ENCODE measurements at regions not wholly inside any gene's neighbourhood (a gene's known extent, or its start where the extent isn't known, plus 50 kb on each side); places are given as distances from the start of the nearest gene placed in this dataset.
A peak's percentile ranks its signal among the peaks of the same experiment; 100 is the strongest.

DNA sequence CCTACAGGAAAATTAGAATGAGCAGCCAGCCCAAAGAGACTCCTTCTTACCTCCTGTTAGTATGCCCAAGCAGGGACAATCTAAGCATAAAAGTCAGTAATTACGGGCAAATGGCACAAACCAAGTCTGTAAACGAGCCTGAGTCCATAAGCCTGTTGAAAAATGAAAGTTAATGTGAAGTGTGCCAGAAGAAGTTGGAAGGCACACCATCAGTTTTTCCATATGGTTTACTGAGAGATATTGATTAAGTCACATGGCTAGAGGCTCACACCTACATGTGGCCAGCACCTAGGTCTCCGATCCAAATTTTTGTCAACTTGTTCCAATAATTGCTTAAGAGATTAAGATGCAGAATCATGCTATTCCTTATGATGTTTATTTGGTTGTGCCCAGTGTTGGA is 242.4 kb upstream of the CSF3R start:
- DNase-seq = no peak
- in situ Hi-C loops (cut with HindIII; ENCODE audit: low pct_ligation_motif_present, low pct_unique_long_range_greater_than_20kb, low sequenced_read_pairs) = no loop called here

GRCh38 chr1:36723813-36724212 is 241.1 kb upstream of the CSF3R start:
- in situ Hi-C loops (cut with HindIII; ENCODE audit: low pct_ligation_motif_present, low pct_unique_long_range_greater_than_20kb, low sequenced_read_pairs) = no loop called here
- DNase-seq = no peak

- DNase-seq = no peak
- in situ Hi-C loops (cut with HindIII; ENCODE audit: low pct_ligation_motif_present, low pct_unique_long_range_greater_than_20kb, low sequenced_read_pairs) = no loop called here
Observed at GRCh38 chr1:36722871-36723270, 240.2 kb upstream of the CSF3R start.

DNA sequence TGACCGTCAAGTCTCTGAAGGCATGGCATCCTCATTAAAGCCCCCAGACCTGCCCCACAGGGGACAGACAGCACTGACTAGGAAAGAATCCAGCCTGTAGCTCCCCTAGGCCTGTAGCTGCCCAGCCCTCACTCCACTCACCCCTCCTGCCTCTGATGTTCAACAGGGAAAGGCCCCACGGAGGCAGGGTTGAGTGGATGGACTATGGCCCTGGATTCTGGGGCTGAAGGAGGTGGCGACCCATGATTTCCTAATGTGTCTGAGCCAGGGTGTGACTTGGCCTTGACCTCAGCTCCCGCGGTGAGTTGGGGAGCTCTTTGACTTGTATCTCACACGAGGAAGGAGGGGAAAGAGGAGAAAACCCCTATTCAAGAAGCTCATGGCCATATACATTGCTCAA is 238.5 kb upstream of the CSF3R start:
- in situ Hi-C loops (cut with HindIII; ENCODE audit: low pct_ligation_motif_present, low pct_unique_long_range_greater_than_20kb, low sequenced_read_pairs) = no loop called here
- DNase-seq = no peak

DNA sequence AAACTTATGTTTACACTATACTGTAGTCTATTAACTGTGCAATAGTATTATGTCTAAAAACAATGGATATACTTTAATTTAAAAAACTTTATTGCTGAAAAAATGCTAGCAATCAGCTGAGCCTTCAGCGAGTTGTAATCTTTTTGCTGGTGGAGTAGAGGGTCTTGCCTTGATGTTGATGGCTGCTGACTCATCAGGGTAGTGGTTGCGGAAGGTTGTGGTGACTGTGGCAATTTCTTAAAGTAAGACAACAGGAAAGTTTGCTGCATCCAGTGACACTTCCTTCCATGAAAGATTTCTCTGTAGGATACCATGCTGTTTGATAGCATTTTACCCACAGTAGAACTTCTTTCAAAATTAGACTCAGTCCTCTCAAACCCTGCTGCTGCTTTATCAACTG is 234.7 kb upstream of the CSF3R start:
- no peak for DNase-seq
- in situ Hi-C loops (cut with HindIII; ENCODE audit: low pct_ligation_motif_present, low pct_unique_long_range_greater_than_20kb, low sequenced_read_pairs) = no loop called here

DNA sequence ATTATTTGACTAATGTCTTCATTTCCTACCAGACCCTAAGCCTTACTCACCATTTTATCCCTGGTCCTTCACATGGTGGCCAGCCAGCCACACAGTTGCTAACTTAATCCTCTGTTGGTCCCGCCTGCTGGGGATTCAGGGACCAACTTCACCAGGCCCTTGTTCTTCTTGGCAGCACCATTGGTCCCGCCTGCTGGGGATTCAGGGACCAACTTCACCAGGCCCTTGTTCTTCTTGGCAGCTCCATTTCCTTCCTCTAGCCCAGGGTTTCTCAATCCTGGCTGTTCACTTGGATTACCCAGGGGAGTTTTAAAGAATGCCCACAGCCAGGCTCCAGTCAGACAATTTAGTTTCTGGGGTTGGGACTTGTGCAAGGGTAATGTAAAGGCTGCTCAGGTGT is 233.1 kb upstream of the CSF3R start:
- in situ Hi-C loops (cut with HindIII; ENCODE audit: low pct_ligation_motif_present, low pct_unique_long_range_greater_than_20kb, low sequenced_read_pairs) = no loop called here
- no peak for DNase-seq

GRCh38 chr1:36714301-36714700 is 231.6 kb upstream of the CSF3R start:
- DNase-seq = no peak
- in situ Hi-C loops (cut with HindIII; ENCODE audit: low pct_ligation_motif_present, low pct_unique_long_range_greater_than_20kb, low sequenced_read_pairs) = no loop called here

DNA sequence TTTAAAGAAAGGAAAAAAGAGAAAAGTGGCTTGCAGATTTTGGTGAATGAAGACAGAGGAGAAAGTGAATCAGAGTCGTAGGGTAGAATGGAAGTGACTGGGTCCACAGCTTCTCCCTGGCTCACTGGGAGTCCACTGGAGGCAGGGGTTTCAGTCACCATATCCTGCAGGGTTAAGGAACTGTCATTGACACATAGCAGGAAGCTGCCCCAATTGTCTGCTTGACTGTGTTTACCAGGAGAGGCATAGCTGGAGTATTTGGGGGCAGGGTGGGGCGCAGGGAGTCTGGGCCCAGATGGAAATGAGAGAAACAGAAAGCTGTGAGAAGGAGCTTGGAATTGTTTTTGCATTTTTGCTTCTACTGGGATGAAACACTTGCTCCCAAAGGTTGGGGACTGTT is 228.8 kb upstream of the CSF3R start:
- in situ Hi-C loops (cut with HindIII; ENCODE audit: low pct_ligation_motif_present, low pct_unique_long_range_greater_than_20kb, low sequenced_read_pairs) = no loop called here

GRCh38 chr1:36710951-36711350 is 228.2 kb upstream of the CSF3R start:
- no peak for DNase-seq
- in situ Hi-C loops (cut with HindIII; ENCODE audit: low pct_ligation_motif_present, low pct_unique_long_range_greater_than_20kb, low sequenced_read_pairs) = no loop called here

More for the DNA sequence above, 228.8 kb upstream of the CSF3R start:
- no peak for DNase-seq

GRCh38 chr1:36709869-36710481 is 227.3 kb upstream of the CSF3R start:
- in situ Hi-C loops (cut with HindIII; ENCODE audit: low pct_ligation_motif_present, low pct_unique_long_range_greater_than_20kb, low sequenced_read_pairs) = no loop called here
- no peak for DNase-seq

- in situ Hi-C loops (cut with HindIII; ENCODE audit: low pct_ligation_motif_present, low pct_unique_long_range_greater_than_20kb, low sequenced_read_pairs) = no loop called here
- DNase-seq = no peak
Observed at GRCh38 chr1:36708587-36708986, 225.9 kb upstream of the CSF3R start.

DNA sequence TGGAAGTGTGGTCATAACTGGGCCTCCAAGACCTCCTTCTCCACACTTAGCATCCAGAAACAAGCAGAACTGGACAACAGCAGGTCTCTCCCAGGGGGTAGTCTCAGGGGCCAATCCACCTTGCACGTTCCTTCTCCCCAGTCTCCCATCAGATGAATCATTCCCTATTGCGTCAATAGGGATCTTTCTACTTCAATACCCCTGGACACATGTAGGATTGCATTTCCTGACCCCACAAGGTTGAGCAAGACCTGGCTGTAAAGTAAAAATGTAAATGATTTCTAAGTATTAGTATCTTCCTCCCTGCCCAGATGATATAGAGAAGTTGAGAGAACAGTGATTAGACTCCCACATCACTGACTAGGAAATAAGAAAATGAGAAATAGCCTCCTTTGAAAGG is 224.5 kb upstream of the CSF3R start:
- no peak for DNase-seq
- in situ Hi-C loops (cut with HindIII; ENCODE audit: low pct_ligation_motif_present, low pct_unique_long_range_greater_than_20kb, low sequenced_read_pairs) = no loop called here

DNA sequence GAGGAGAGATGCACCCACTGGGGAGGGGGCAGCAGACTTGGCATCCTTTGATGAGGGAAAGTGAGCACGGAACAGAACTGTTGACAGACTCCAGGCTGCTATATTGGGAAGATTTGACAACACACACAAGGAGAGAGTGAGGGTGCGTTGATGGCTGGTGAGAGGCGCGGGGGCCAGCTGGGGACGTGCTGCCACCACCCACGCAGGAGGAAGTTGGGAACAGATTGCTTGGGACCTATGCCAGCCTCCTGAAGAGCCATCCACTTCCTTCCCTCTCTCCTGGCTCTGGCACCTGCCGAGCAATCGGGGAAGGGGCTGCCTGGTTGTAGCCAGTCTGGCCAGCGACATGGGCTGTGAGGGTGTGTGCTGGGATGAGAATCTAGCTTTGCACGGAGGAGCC is 223.7 kb upstream of the CSF3R start:
- in situ Hi-C loops (cut with HindIII; ENCODE audit: low pct_ligation_motif_present, low pct_unique_long_range_greater_than_20kb, low sequenced_read_pairs) = no loop called here
- DNase-seq = no peak

- DNase-seq = no peak
- in situ Hi-C loops (cut with HindIII; ENCODE audit: low pct_ligation_motif_present, low pct_unique_long_range_greater_than_20kb, low sequenced_read_pairs) = no loop called here
Observed at GRCh38 chr1:36705629-36706028, 222.9 kb upstream of the CSF3R start.

DNA sequence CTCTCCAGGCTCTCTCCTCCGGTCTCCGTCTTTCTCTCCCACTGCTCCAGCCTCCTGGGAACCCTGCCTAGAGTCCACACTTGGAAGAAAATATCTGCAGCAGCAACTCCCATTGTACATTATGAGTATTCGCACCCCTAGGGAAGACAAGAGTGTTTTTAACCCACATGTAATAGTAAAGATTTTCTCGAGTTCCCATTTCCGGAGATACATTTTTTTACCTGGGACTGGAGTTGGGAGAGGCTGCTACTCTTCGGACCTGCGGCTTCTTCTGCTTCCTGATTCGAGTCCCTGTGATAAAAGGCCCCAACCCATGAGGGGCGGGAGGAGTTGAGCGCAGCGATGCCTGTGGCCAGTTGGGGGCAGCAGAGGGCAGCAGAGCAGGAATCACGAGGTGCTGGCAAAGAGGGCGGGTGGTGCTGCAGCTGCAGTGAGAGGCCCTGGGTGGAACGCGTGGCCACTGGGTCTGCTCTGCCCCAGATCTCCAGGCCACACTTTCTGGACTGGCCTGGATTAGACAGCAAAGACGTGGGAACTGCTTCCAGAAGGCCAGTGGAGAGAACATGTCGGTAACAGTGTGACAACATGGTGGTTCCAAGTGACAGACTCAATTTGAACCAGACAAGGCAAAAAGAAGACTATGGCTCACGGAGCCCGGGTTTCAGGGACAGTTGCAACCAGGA is 221.0 kb upstream of the CSF3R start:
- in situ Hi-C loops (cut with HindIII; ENCODE audit: low pct_ligation_motif_present, low pct_unique_long_range_greater_than_20kb, low sequenced_read_pairs) = no loop called here

DNA sequence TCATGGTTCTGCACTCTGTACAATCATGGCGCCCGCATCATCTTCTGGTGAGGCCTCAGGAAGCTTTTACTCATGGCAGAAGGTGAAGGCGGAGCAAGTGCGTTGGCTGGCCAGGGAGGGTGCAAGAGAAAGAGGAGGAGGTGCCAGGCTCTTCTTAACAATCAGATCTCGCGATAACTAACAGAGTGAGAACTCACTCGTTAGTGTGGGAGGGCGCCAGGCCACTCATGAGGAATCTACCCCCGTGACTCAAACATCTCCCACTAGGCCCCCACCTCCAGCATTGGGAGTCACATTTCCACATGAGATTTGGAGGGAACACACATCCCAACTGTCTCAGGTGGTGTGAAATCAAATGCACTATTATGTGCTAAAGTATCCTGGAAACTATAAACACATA is 220.2 kb upstream of the CSF3R start:
- no peak for DNase-seq
- in situ Hi-C loops (cut with HindIII; ENCODE audit: low pct_ligation_motif_present, low pct_unique_long_range_greater_than_20kb, low sequenced_read_pairs) = no loop called here

More for the DNA sequence above, 221.0 kb upstream of the CSF3R start:
- peak; percentile 55 for DNase-seq

DNA sequence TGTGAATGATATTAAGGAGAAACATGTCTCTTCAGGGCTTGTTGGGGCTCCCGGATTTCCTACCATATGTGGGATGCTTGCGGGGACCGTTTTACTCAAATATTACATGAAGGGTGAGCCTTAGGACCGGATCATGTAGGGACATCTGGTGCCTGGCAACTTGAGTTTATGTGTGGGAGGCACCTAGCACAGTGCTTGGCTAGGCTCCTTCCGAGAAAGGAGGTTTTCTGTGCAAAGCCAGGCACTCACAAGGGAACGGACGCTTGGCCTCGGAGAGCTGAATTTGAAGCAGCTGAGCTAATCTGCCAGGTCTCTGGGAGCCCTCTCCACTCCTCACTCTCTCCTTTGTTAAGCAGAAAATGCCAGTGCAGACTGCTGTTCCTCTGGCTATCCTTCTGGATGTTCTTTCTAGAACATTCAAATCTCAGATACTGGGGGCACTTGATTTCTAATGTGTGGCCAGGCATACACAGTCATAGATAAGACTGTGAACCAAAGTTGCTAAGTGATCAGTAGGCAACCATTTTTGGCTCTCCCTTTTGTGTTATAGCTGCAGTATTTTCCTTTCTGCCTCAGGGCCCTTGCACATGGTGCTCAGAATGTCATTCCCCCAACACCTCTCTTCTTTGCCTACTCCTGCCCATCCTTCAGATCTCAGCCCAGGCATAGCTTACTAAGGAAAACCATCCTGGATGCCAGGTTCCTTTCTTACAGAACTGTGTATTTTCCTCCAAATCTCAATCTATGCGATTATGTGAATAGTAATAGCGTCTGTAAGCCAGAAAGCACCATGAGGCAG is 216.6 kb upstream of the CSF3R start:
- in situ Hi-C loops (cut with HindIII; ENCODE audit: low pct_ligation_motif_present, low pct_unique_long_range_greater_than_20kb, low sequenced_read_pairs) = no loop called here
- no peak for DNase-seq

DNA sequence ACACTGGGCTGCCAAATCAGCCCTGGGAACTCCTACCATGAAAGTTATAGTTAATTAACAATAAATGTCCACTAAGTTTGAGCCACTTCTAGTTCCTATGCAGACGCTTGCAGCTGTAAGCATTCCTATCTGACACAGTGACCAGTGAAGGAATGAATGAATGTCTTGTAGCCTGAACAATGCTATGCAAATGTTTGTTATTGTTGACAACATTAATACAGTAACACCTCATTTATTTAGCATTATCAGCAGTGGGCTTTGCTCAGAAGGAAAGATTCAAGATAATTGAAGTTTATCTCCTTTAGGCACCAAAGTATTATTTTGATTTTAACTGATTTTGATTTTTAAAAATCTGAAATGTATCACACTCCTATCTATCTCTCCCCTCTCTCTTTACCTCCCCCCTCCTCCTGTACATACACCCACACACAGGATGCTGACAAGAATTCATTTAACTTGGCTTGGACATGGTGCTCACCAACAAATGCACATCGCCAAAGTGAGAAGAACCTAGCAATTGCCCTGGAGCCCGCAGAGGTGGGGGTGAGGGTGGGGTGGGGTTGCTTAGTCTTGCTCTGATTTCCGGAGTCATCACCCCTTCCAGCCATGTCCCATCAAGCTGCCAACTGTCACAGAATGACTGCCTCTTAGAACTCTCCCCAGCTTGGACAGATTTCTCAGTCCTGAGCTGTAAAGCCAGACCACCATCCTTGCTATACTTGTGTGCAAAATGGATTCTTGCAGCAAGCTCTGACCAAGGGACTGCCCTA is 215.3 kb upstream of the CSF3R start:
- no peak for DNase-seq
- in situ Hi-C loops (cut with HindIII; ENCODE audit: low pct_ligation_motif_present, low pct_unique_long_range_greater_than_20kb, low sequenced_read_pairs) = no loop called here

DNA sequence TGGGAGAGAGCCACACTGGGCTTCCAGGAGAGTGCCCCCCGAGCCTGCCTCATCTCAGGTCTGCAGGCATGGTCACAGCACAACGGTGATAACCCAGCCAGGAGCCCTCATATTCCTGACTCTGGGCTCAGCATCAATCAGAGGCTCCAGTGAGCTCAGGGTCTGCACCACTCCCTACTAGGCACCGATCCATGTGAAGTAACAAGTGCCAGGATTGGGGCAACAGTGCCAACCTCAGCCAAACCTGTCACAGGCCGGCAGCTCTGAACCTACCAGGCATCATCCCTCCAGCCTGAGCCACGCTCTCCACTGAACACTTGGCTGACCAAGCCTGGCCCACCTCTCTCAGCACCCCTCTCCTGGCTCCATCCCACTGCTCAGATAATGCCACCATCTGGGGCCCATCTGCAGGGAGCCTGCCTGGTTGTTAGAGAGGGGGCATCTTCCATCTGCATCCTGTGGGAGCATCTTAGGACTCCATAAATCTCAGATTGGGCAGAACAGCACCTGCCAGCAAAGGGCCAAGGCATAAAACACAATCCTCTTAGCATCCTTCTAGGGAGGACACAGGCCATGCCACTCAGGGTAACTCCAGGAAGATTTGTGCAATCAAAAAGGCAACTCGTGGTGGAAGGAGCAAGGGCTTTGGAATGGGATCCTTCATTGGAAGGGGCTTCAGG is 213.7 kb upstream of the CSF3R start:
- DNase-seq = peak; percentile 5
- in situ Hi-C loops (cut with HindIII; ENCODE audit: low pct_ligation_motif_present, low pct_unique_long_range_greater_than_20kb, low sequenced_read_pairs) = no loop called here
